HCT116 (cell line): ENCODE measurements at regions not wholly inside any gene's neighbourhood (a gene's known extent, or its start where the extent isn't known, plus 50 kb on each side); places are given as distances from the start of the nearest gene placed in this dataset.

Experiments used
- ATAC-seq: fragments of 200-7000 bp; cut with Tn5 transposase; 2 replicates; pipeline ENCODE4 v1.9.1; 2020; ENCODE audit warnings: mild to moderate bottlenecking, moderate library complexity
- BruUV-seq: library from RNA; stranded (reverse); fragments of 400-500 nt; replicated peaks from 2 replicates; lab custom pipeline; 2021; lab: Mats Ljungman, UMichigan
- CTCF ChIA-PET: fragments of 300-600 bp; sonication (Branson Sonifier 250); formaldehyde crosslinking; loops from one replicate; lab custom pipeline; 2021; ENCODE audit warnings: antibody characterized with exemption; lab: Charles Lee
- POLR2A ChIA-PET: fragments of 300-600, 350-600 bp; sonication (Branson Sonifier 250); formaldehyde crosslinking; loops from one replicate; lab custom pipeline; 2021; ENCODE audit warnings: antibody characterized with exemption; lab: Charles Lee
- RAD21 ChIA-PET, 2 experiments: fragments of 300-600 bp; sonication (Branson Sonifier 250); formaldehyde crosslinking; loops; one replicate each; lab custom pipeline; 2023; ENCODE audit warnings: low total read pairs in 2 of 2; ENCODE audit not compliant: uncharacterized antibody in 2 of 2, unreplicated experiment in 2 of 2, low non-redundant PET in 1 of 2; lab: Charles Lee
- DNase-seq: peaks from one replicate; pipeline ENCODE4 v3.0.0-alpha.2; 2010; ENCODE audit warnings: low read depth, low spot score
- H2AFZ ChIP-seq: fragments of 200-600 bp; shearing (Covaris generic), sonication (generic); 2 replicates; pipeline ENCODE4 v1.6.1; 2017; ENCODE audit warnings: low read depth, mixed run types, mixed read lengths, antibody characterized with exemption, low read length; ENCODE audit not compliant: poor library complexity, severe bottlenecking
- H3K27ac ChIP-seq: 2 replicates; pipeline ENCODE4 v1.5.1; 2012; ENCODE audit warnings: low read depth, low read length
- H3K27me3 ChIP-seq: fragments of 200-600 bp; sonication (generic); 2 replicates; pipeline ENCODE4 v1.6.1; 2016; ENCODE audit warnings: mixed run types, low read length, mixed read lengths; ENCODE audit not compliant: insufficient read depth
- H3K36me3 ChIP-seq, 2 experiments: fragments of 200-500 bp in 1 of 2; fragments of 200-600 bp in 1 of 2; sonication (Bioruptor generic) in 1 of 2; sonication (generic) in 1 of 2; 2 replicates each; pipeline versions ENCODE4 v1.5.1 to v1.6.1; 2014 to 2016; ENCODE audit warnings: low read length in 2 of 2, inconsistent platforms in 1 of 2, mixed read lengths in 1 of 2, mixed run types in 1 of 2; ENCODE audit not compliant: insufficient read depth in 2 of 2, control insufficient read depth in 1 of 2
- H3K4me1 ChIP-seq, 2 experiments: fragments of 200-600 bp in 1 of 2; sonication (generic) in 1 of 2; 2 replicates each; pipeline versions ENCODE4 v1.5.1 to v1.6.1; 2012 to 2017; ENCODE audit warnings: low read length in 2 of 2, inconsistent platforms in 1 of 2, mild to moderate bottlenecking in 1 of 2, mixed read lengths in 1 of 2, mixed run types in 1 of 2, moderate library complexity in 1 of 2; ENCODE audit not compliant: insufficient read depth in 2 of 2, control insufficient read depth in 1 of 2
- H3K4me2 ChIP-seq: fragments of 200-600 bp; sonication (generic); 2 replicates; pipeline ENCODE4 v1.6.1; 2017; ENCODE audit warnings: mixed run types, low read length, mixed read lengths
- H3K4me3 ChIP-seq, 2 experiments: fragments of 200-600 bp in 1 of 2; sonication (generic) in 1 of 2; replicated peaks in 1 of 2; 2 replicates each; pipeline ENCODE4 v1.5.1; 2011 to 2016; ENCODE audit warnings: low read length in 2 of 2, control low read depth in 1 of 2, low read depth in 1 of 2, mild to moderate bottlenecking in 1 of 2, mixed read lengths in 1 of 2, mixed run types in 1 of 2
- H3K79me2 ChIP-seq: fragments of 200-600 bp; sonication (generic); 2 replicates; pipeline ENCODE4 v1.6.1; 2017; ENCODE audit warnings: mild to moderate bottlenecking, mixed run types, low read length, moderate library complexity, mixed read lengths; ENCODE audit not compliant: insufficient read depth
- H3K9ac ChIP-seq: fragments of 200-600 bp; sonication (generic); 2 replicates; pipeline ENCODE4 v1.6.1; 2016; ENCODE audit warnings: low read length, mixed read lengths
- H3K9me2 ChIP-seq: fragments of 200-600 bp; sonication (generic), shearing (Covaris generic); 2 replicates; pipeline ENCODE4 v1.6.1; 2017; ENCODE audit warnings: mixed run types, mild to moderate bottlenecking, moderate library complexity; ENCODE audit not compliant: insufficient read depth
- H3K9me3 ChIP-seq, 2 experiments: fragments of 200-500 bp in 1 of 2; fragments of 200-600 bp in 1 of 2; sonication (Bioruptor generic) in 1 of 2; sonication (generic) in 1 of 2; 2 replicates each; pipeline ENCODE4 v1.6.1; 2014 to 2017; ENCODE audit warnings: low read length in 2 of 2, mixed read lengths in 2 of 2, inconsistent platforms in 1 of 2, low read depth in 1 of 2, mild to moderate bottlenecking in 1 of 2, mixed run types in 1 of 2, moderate library complexity in 1 of 2; ENCODE audit not compliant: control insufficient read depth in 1 of 2, insufficient read depth in 1 of 2
- H4K20me1 ChIP-seq: fragments of 200-600 bp; sonication (generic), shearing (Covaris generic); 2 replicates; pipeline ENCODE4 v1.6.1; 2017; ENCODE audit warnings: mixed run types, mild to moderate bottlenecking, moderate library complexity; ENCODE audit not compliant: insufficient read depth
- ATF3 ChIP-seq: IDR thresholded peaks from 2 replicates; pipeline ENCODE4 v1.6.1; 2012
- CBX3 ChIP-seq: IDR thresholded peaks from 2 replicates; pipeline ENCODE4 v1.6.1; 2012; ENCODE audit warnings: low read depth
- CTCF ChIP-seq, 3 experiments: fragments of 200-600 bp in 1 of 3; sonication (generic) in 1 of 3; IDR thresholded peaks in 2 of 3; conservative IDR thresholded peaks in 1 of 3; 2 replicates each; pipeline ENCODE4 v1.5.1; 2012 to 2017; ENCODE audit warnings: low read depth in 2 of 3, low read length in 2 of 3, antibody characterized with exemption in 1 of 3, borderline replicate concordance in 1 of 3, control low read depth in 1 of 3, mild to moderate bottlenecking in 1 of 3, mixed read lengths in 1 of 3, mixed run types in 1 of 3, moderate library complexity in 1 of 3; ENCODE audit not compliant: insufficient read depth in 1 of 3
- EZH2 ChIP-seq: fragments of 200-600 bp; sonication (generic); IDR thresholded peaks from 2 replicates; pipeline ENCODE4 v1.6.1; 2017; ENCODE audit warnings: antibody characterized with exemption, mixed run types
- EZH2phosphoT487 ChIP-seq: fragments of 200-600 bp; IDR thresholded peaks from 2 replicates; pipeline ENCODE4 v1.6.1; 2018; ENCODE audit warnings: antibody characterized with exemption, borderline replicate concordance
- JUND ChIP-seq: IDR thresholded peaks from 2 replicates; pipeline ENCODE4 v1.6.1; 2012
- MAX ChIP-seq: IDR thresholded peaks from 2 replicates; pipeline ENCODE4 v1.6.1; 2012
- POLR2A ChIP-seq: IDR thresholded peaks from 2 replicates; pipeline ENCODE4 v1.7.0; 2011; ENCODE audit warnings: borderline replicate concordance; ENCODE audit not compliant: insufficient read depth, insufficient read length; ENCODE audit errors: extremely low read depth
- POLR2AphosphoS5 ChIP-seq: IDR thresholded peaks from 2 replicates; pipeline ENCODE4 v1.6.1; 2011; ENCODE audit warnings: mild to moderate bottlenecking, low read depth, low read length, moderate library complexity
- RAD21 ChIP-seq: IDR thresholded peaks from 2 replicates; pipeline ENCODE4 v1.6.1; 2012; ENCODE audit warnings: low read depth, mild to moderate bottlenecking
- SIN3A ChIP-seq: IDR thresholded peaks from 2 replicates; pipeline ENCODE4 v1.6.1; 2012; ENCODE audit warnings: low read depth
- SP1 ChIP-seq: IDR thresholded peaks from 2 replicates; pipeline ENCODE4 v1.6.1; 2012; ENCODE audit warnings: low read depth
- SRF ChIP-seq: IDR thresholded peaks from 2 replicates; pipeline ENCODE4 v1.6.1; 2012; ENCODE audit warnings: low read depth
- TCF7L2 ChIP-seq: IDR thresholded peaks from 2 replicates; pipeline ENCODE4 v1.7.0; 2011; ENCODE audit warnings: borderline replicate concordance, inconsistent platforms; ENCODE audit not compliant: insufficient read depth, insufficient read length; ENCODE audit errors: extremely low read depth
- ZBTB33 ChIP-seq: IDR thresholded peaks from 2 replicates; pipeline ENCODE4 v1.6.1; 2011; ENCODE audit warnings: mild to moderate bottlenecking, low read length, moderate library complexity; ENCODE audit not compliant: insufficient replicate concordance; ENCODE audit errors: extremely low read depth
- ZNF274 ChIP-seq: fragments of 200-500 bp; sonication (Bioruptor generic); IDR thresholded peaks from 2 replicates; pipeline ENCODE4 v1.6.1; 2014; ENCODE audit warnings: mild to moderate bottlenecking, low read depth, low read length, inconsistent platforms
- intact Hi-C: fragments of 100-400 bp; cut with micrococcal nuclease; formaldehyde crosslinking; loops from 2 replicates; pipeline ENCODE4 v1.10.0; 2022

GRCh38 chr20:43787937-43788336 lies 61.1 kb upstream of the GTSF1L start:
- Histone ChIP-seq H3K9me2 (no peaks in the 10 kb centered on the region), H3K4me2 (no peak overlapping the region), H3K27me3 (no peaks in the 10 kb centered on the region), H3K36me3 (no peaks in the 10 kb centered on the region), H3K4me3 (no peak overlapping the region), H3K9me3 (no peaks in the 10 kb centered on the region), H4K20me1 (no peaks in the 10 kb centered on the region), H3K27ac (no peak overlapping the region), H2AFZ (no peak overlapping the region), H3K79me2 (no peaks in the 10 kb centered on the region), H3K4me1 (no peaks in the 10 kb centered on the region; a peak in 1 of 4 replicates), H3K9ac (no peak overlapping the region)
- intact Hi-C loops: no loop called here
- no peak for DNase-seq
- CTCF ChIA-PET: interaction anchor here (0.7 kb wide), 1 partner anchor 93 kb away, joined by 4 read pairs; no protein-coding TSS in a partner anchor
- no TSS peak for BruUV-seq
- ATAC-seq: no peak
- TF ChIP-seq MAX: no peak
- no peak for TF ChIP-seq CTCF (IDR thresholded peaks at IDR 0.05 in 2 of 3, conservative IDR thresholded peaks at IDR 0.05 in 1 of 3; ENCODE audit: borderline replicate concordance in 1 of 3, insufficient read depth in 1 of 3, low read depth in 2 of 3, low read length in 2 of 3)
- TF ChIP-seq EZH2phosphoT487: no peak
- TF ChIP-seq RAD21: no peak
- no peak for TF ChIP-seq TCF7L2
- no peak for TF ChIP-seq JUND
- TF ChIP-seq EZH2: no peak
- TF ChIP-seq ZBTB33: no peak
- TF ChIP-seq ATF3: no peak
- no peak for TF ChIP-seq SIN3A
- TF ChIP-seq POLR2AphosphoS5: no peak
- TF ChIP-seq SP1: no peak
- TF ChIP-seq ZNF274: no peak
- TF ChIP-seq POLR2A: no peak
- no peak for TF ChIP-seq CBX3
- TF ChIP-seq SRF: no peak
- POLR2A ChIA-PET: no interaction called here
- RAD21 ChIA-PET: no interaction called here
